GM06990 (cell line): ENCODE measurements at regions not wholly inside any gene's neighbourhood (a gene's known extent, or its start where the extent isn't known, plus 50 kb on each side); places are given as distances from the start of the nearest gene placed in this dataset.

Experiments
- DNase-seq: peaks from one replicate; pipeline ENCODE4 v3.0.0-alpha.2; 2011; ENCODE audit not compliant: insufficient read length; ENCODE audit errors: extremely low read depth
- H3K27me3 ChIP-seq: replicated peaks from 2 replicates; pipeline ENCODE4 v1.6.0; 2011; ENCODE audit warnings: low read length; ENCODE audit not compliant: control insufficient read depth, insufficient read depth
- H3K36me3 ChIP-seq: 2 replicates; pipeline ENCODE4 v1.5.1; 2011; ENCODE audit warnings: low read length; ENCODE audit not compliant: control insufficient read depth, insufficient read depth
- H3K4me3 ChIP-seq: replicated peaks from 2 replicates; pipeline ENCODE4 v1.5.1; 2011; ENCODE audit warnings: low read depth, mild to moderate bottlenecking, control low read depth, low read length
- TF ChIP-seq, protein P1 (sequence below): IDR thresholded peaks from 2 replicates; pipeline ENCODE4 v1.5.1; 2011; ENCODE audit warnings: low read length, control low read depth, mild to moderate bottlenecking, inconsistent platforms; ENCODE audit not compliant: insufficient read depth, poor library complexity, severe bottlenecking

DNA sequence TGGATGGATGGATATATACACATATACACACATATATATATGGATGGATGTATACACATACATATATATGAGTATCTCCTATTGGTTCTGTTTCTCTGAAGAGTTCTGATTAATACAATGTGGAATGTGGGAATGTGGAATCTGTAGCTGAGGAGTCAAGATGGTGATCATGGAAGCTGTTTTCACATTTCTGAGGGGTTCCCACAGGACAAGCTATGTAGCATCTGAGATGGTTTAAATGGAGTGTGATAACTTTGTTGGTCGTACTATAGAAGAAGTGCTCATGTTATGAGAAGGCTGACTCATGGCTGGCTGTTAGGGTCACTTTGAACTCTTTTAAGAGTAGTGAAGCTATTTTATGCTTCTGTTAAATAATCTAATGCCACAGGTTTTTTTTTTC lies 279.7 kb downstream of the MEIS1 start:
- no peak for DNase-seq
- Histone ChIP-seq H3K36me3 (no peaks in the 10 kb centered on the region), H3K27me3 (no peaks in the 10 kb centered on the region), H3K4me3 (no peak overlapping the region)
- TF ChIP-seq, protein P1, sequence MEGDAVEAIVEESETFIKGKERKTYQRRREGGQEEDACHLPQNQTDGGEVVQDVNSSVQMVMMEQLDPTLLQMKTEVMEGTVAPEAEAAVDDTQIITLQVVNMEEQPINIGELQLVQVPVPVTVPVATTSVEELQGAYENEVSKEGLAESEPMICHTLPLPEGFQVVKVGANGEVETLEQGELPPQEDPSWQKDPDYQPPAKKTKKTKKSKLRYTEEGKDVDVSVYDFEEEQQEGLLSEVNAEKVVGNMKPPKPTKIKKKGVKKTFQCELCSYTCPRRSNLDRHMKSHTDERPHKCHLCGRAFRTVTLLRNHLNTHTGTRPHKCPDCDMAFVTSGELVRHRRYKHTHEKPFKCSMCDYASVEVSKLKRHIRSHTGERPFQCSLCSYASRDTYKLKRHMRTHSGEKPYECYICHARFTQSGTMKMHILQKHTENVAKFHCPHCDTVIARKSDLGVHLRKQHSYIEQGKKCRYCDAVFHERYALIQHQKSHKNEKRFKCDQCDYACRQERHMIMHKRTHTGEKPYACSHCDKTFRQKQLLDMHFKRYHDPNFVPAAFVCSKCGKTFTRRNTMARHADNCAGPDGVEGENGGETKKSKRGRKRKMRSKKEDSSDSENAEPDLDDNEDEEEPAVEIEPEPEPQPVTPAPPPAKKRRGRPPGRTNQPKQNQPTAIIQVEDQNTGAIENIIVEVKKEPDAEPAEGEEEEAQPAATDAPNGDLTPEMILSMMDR, result no peak

- no peak for DNase-seq
- TF ChIP-seq, protein P1, result no peak
- Histone ChIP-seq H3K36me3 (no peaks in the 10 kb centered on the region), H3K27me3 (no peaks in the 10 kb centered on the region), H3K4me3 (no peak overlapping the region)
Measured at GRCh38 chr2:66717218-66717905, 282.4 kb downstream of the MEIS1 start.

- TF ChIP-seq, protein P1, result no peak
- no peak overlapping the region for H3K4me3 ChIP-seq
- DNase-seq, result no peak
Measured at GRCh38 chr2:66717973-66718372, 283.0 kb downstream of the MEIS1 start.

DNA sequence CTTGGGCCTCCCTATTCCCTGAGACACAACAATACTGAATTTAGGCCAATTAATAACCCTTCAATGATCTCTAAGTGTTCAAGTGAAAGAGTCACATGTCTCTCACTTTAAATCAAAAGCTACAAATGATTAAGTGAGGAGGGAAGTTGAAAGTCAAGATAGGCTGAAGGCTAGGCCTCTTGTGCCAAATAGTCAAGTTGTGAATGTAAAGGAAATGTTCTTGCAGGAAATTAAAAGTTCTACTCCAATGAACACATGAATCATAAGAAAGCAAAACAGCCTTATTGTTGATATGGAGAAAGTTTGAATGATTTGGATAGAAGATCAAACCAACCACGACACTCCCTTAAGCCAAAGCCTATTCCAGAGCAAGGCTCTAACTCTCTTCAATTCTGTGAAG lies 286.9 kb downstream of the MEIS1 start:
- Histone ChIP-seq H3K36me3 (no peaks in the 10 kb centered on the region), H3K27me3 (no peaks in the 10 kb centered on the region), H3K4me3 (no peak overlapping the region)
- TF ChIP-seq, protein P1, result no peak
- no peak for DNase-seq

More at GRCh38 chr2:66717973-66718372, 283.0 kb downstream of the MEIS1 start:
- Histone ChIP-seq H3K36me3 (no peaks in the 10 kb centered on the region), H3K27me3 (no peaks in the 10 kb centered on the region)

- no peak for DNase-seq
- TF ChIP-seq, protein P1, result no peak
- Histone ChIP-seq H3K27me3 (no peaks in the 10 kb centered on the region), H3K4me3 (no peak overlapping the region), H3K36me3 (no peaks in the 10 kb centered on the region)
Measured at GRCh38 chr2:66724241-66724640, 289.3 kb downstream of the MEIS1 start.
